HCT116 (cell line): ENCODE measurements at regions not wholly inside any gene's neighbourhood (a gene's known extent, or its start where the extent isn't known, plus 50 kb on each side); places are given as distances from the start of the nearest gene placed in this dataset.

Experiments used
- ATAC-seq: fragments of 200-7000 bp; cut with Tn5 transposase; 2 replicates; pipeline ENCODE4 v1.9.1; 2020; ENCODE audit warnings: mild to moderate bottlenecking, moderate library complexity
- BruUV-seq: library from RNA; stranded (reverse); fragments of 400-500 nt; replicated peaks from 2 replicates; lab custom pipeline; 2021; lab: Mats Ljungman, UMichigan
- CTCF ChIA-PET: fragments of 300-600 bp; sonication (Branson Sonifier 250); formaldehyde crosslinking; loops from one replicate; lab custom pipeline; 2021; ENCODE audit warnings: antibody characterized with exemption; lab: Charles Lee
- POLR2A ChIA-PET: fragments of 300-600, 350-600 bp; sonication (Branson Sonifier 250); formaldehyde crosslinking; loops from one replicate; lab custom pipeline; 2021; ENCODE audit warnings: antibody characterized with exemption; lab: Charles Lee
- RAD21 ChIA-PET, 2 experiments: fragments of 300-600 bp; sonication (Branson Sonifier 250); formaldehyde crosslinking; loops; one replicate each; lab custom pipeline; 2023; ENCODE audit warnings: low total read pairs in 2 of 2; ENCODE audit not compliant: uncharacterized antibody in 2 of 2, unreplicated experiment in 2 of 2, low non-redundant PET in 1 of 2; lab: Charles Lee
- DNase-seq: peaks from one replicate; pipeline ENCODE4 v3.0.0-alpha.2; 2010; ENCODE audit warnings: low read depth, low spot score
- H2AFZ ChIP-seq: fragments of 200-600 bp; shearing (Covaris generic), sonication (generic); 2 replicates; pipeline ENCODE4 v1.6.1; 2017; ENCODE audit warnings: low read depth, mixed run types, mixed read lengths, antibody characterized with exemption, low read length; ENCODE audit not compliant: poor library complexity, severe bottlenecking
- H3K27ac ChIP-seq: 2 replicates; pipeline ENCODE4 v1.5.1; 2012; ENCODE audit warnings: low read depth, low read length
- H3K27me3 ChIP-seq: fragments of 200-600 bp; sonication (generic); 2 replicates; pipeline ENCODE4 v1.6.1; 2016; ENCODE audit warnings: mixed run types, low read length, mixed read lengths; ENCODE audit not compliant: insufficient read depth
- H3K36me3 ChIP-seq, 2 experiments: fragments of 200-500 bp in 1 of 2; fragments of 200-600 bp in 1 of 2; sonication (Bioruptor generic) in 1 of 2; sonication (generic) in 1 of 2; 2 replicates each; pipeline versions ENCODE4 v1.5.1 to v1.6.1; 2014 to 2016; ENCODE audit warnings: low read length in 2 of 2, inconsistent platforms in 1 of 2, mixed read lengths in 1 of 2, mixed run types in 1 of 2; ENCODE audit not compliant: insufficient read depth in 2 of 2, control insufficient read depth in 1 of 2
- H3K4me1 ChIP-seq, 2 experiments: fragments of 200-600 bp in 1 of 2; sonication (generic) in 1 of 2; 2 replicates each; pipeline versions ENCODE4 v1.5.1 to v1.6.1; 2012 to 2017; ENCODE audit warnings: low read length in 2 of 2, inconsistent platforms in 1 of 2, mild to moderate bottlenecking in 1 of 2, mixed read lengths in 1 of 2, mixed run types in 1 of 2, moderate library complexity in 1 of 2; ENCODE audit not compliant: insufficient read depth in 2 of 2, control insufficient read depth in 1 of 2
- H3K4me2 ChIP-seq: fragments of 200-600 bp; sonication (generic); 2 replicates; pipeline ENCODE4 v1.6.1; 2017; ENCODE audit warnings: mixed run types, low read length, mixed read lengths
- H3K4me3 ChIP-seq, 2 experiments: fragments of 200-600 bp in 1 of 2; sonication (generic) in 1 of 2; replicated peaks in 1 of 2; 2 replicates each; pipeline ENCODE4 v1.5.1; 2011 to 2016; ENCODE audit warnings: low read length in 2 of 2, control low read depth in 1 of 2, low read depth in 1 of 2, mild to moderate bottlenecking in 1 of 2, mixed read lengths in 1 of 2, mixed run types in 1 of 2
- H3K79me2 ChIP-seq: fragments of 200-600 bp; sonication (generic); 2 replicates; pipeline ENCODE4 v1.6.1; 2017; ENCODE audit warnings: mild to moderate bottlenecking, mixed run types, low read length, moderate library complexity, mixed read lengths; ENCODE audit not compliant: insufficient read depth
- H3K9ac ChIP-seq: fragments of 200-600 bp; sonication (generic); 2 replicates; pipeline ENCODE4 v1.6.1; 2016; ENCODE audit warnings: low read length, mixed read lengths
- H3K9me2 ChIP-seq: fragments of 200-600 bp; sonication (generic), shearing (Covaris generic); 2 replicates; pipeline ENCODE4 v1.6.1; 2017; ENCODE audit warnings: mixed run types, mild to moderate bottlenecking, moderate library complexity; ENCODE audit not compliant: insufficient read depth
- H3K9me3 ChIP-seq, 2 experiments: fragments of 200-500 bp in 1 of 2; fragments of 200-600 bp in 1 of 2; sonication (Bioruptor generic) in 1 of 2; sonication (generic) in 1 of 2; 2 replicates each; pipeline ENCODE4 v1.6.1; 2014 to 2017; ENCODE audit warnings: low read length in 2 of 2, mixed read lengths in 2 of 2, inconsistent platforms in 1 of 2, low read depth in 1 of 2, mild to moderate bottlenecking in 1 of 2, mixed run types in 1 of 2, moderate library complexity in 1 of 2; ENCODE audit not compliant: control insufficient read depth in 1 of 2, insufficient read depth in 1 of 2
- H4K20me1 ChIP-seq: fragments of 200-600 bp; sonication (generic), shearing (Covaris generic); 2 replicates; pipeline ENCODE4 v1.6.1; 2017; ENCODE audit warnings: mixed run types, mild to moderate bottlenecking, moderate library complexity; ENCODE audit not compliant: insufficient read depth
- ATF3 ChIP-seq: IDR thresholded peaks from 2 replicates; pipeline ENCODE4 v1.6.1; 2012
- CEBPB ChIP-seq: IDR thresholded peaks from 2 replicates; pipeline ENCODE4 v1.6.1; 2012; ENCODE audit warnings: low read depth
- EGR1 ChIP-seq: IDR thresholded peaks from 2 replicates; pipeline ENCODE4 v1.6.1; 2012; ENCODE audit warnings: low read depth
- EZH2 ChIP-seq: fragments of 200-600 bp; sonication (generic); IDR thresholded peaks from 2 replicates; pipeline ENCODE4 v1.6.1; 2017; ENCODE audit warnings: antibody characterized with exemption, mixed run types
- EZH2phosphoT487 ChIP-seq: fragments of 200-600 bp; IDR thresholded peaks from 2 replicates; pipeline ENCODE4 v1.6.1; 2018; ENCODE audit warnings: antibody characterized with exemption, borderline replicate concordance
- JUND ChIP-seq: IDR thresholded peaks from 2 replicates; pipeline ENCODE4 v1.6.1; 2012
- MAX ChIP-seq: IDR thresholded peaks from 2 replicates; pipeline ENCODE4 v1.6.1; 2012
- POLR2AphosphoS5 ChIP-seq: IDR thresholded peaks from 2 replicates; pipeline ENCODE4 v1.6.1; 2011; ENCODE audit warnings: mild to moderate bottlenecking, low read depth, low read length, moderate library complexity
- RAD21 ChIP-seq: IDR thresholded peaks from 2 replicates; pipeline ENCODE4 v1.6.1; 2012; ENCODE audit warnings: low read depth, mild to moderate bottlenecking
- REST ChIP-seq: IDR thresholded peaks from 2 replicates; pipeline ENCODE4 v1.6.1; 2012; ENCODE audit warnings: low read depth
- SIN3A ChIP-seq: IDR thresholded peaks from 2 replicates; pipeline ENCODE4 v1.6.1; 2012; ENCODE audit warnings: low read depth
- YY1 ChIP-seq: IDR thresholded peaks from 2 replicates; pipeline ENCODE4 v1.6.1; 2011; ENCODE audit warnings: low read length, low read depth, moderate library complexity, mild to moderate bottlenecking; ENCODE audit not compliant: insufficient replicate concordance; ENCODE audit errors: extremely low read depth
- ZFX ChIP-seq: fragments of 450-650 bp; IDR thresholded peaks from 2 replicates; pipeline ENCODE4 v1.6.1; 2017
- ZNF274 ChIP-seq: fragments of 200-500 bp; sonication (Bioruptor generic); IDR thresholded peaks from 2 replicates; pipeline ENCODE4 v1.6.1; 2014; ENCODE audit warnings: mild to moderate bottlenecking, low read depth, low read length, inconsistent platforms
- intact Hi-C: fragments of 100-400 bp; cut with micrococcal nuclease; formaldehyde crosslinking; loops from 2 replicates; pipeline ENCODE4 v1.10.0; 2022
- TF ChIP-seq, protein P1 (sequence below), 3 experiments: fragments of 200-600 bp in 1 of 3; sonication (generic) in 1 of 3; IDR thresholded peaks in 2 of 3; conservative IDR thresholded peaks in 1 of 3; 2 replicates each; pipeline ENCODE4 v1.5.1; 2012 to 2017; ENCODE audit warnings: low read depth in 2 of 3, low read length in 2 of 3, antibody characterized with exemption in 1 of 3, borderline replicate concordance in 1 of 3, control low read depth in 1 of 3, mild to moderate bottlenecking in 1 of 3, mixed read lengths in 1 of 3, mixed run types in 1 of 3, moderate library complexity in 1 of 3; ENCODE audit not compliant: insufficient read depth in 1 of 3

DNA sequence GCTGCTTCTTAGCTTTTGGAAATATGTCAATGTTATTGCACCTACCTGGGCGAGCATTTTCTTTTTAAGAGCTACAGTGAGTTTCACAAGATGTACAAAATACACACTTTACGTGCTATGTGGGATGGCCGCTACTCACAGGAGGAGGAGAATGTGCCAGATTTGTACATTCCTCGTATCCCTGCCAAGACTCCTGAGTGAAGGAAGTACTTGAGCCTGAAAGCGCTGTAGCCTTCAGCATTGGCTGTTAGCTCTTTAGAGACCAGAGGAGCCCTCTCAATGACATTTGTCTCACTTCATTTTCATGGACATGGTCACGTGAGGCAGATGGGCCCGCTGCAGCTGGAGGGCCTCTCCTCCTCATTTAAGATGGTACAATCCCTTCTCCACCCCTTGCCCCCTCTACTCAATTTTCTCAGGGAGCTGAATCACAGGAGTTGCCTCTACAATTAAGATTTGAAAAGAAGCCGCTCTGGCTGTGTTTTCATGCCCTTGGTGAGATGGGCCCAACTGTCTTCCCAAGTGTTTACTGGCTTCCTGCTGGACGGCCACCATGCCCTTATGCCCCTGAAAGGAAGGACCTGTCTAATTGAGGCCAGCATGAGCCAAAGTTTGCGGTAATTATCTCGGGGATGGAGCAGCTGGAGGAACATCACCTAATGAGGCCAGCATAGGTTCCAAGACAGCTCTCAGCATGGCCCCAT is 442.6 kb downstream of the PRDM2 start:
- Histone ChIP-seq H3K9ac (no peak overlapping the region), H3K27ac (no peak overlapping the region), H4K20me1 (no peaks in the 10 kb centered on the region), H3K4me2 (no peak overlapping the region), H3K9me3 (no peaks in the 10 kb centered on the region), H3K79me2 (no peaks in the 10 kb centered on the region), H3K9me2 (no peaks in the 10 kb centered on the region), H3K4me1 (no peaks in the 10 kb centered on the region), H3K4me3 (no peak overlapping the region), H3K27me3 (peaks cover 11% of the 10 kb centered on the region), H2AFZ (no peak overlapping the region), H3K36me3 (no peaks in the 10 kb centered on the region)
- intact Hi-C loops, result no loop called here
- TF ChIP-seq YY1 (no peak), MAX (no peak), EGR1 (no peak), ZNF274 (no peak), SIN3A (no peak), JUND (no peak), ZFX (no peak), REST (no peak), ATF3 (no peak), RAD21 (no peak), EZH2 (no peak), EZH2phosphoT487 (no peak), CEBPB (no peak), POLR2AphosphoS5 (no peak)
- TF ChIP-seq, protein P1, sequence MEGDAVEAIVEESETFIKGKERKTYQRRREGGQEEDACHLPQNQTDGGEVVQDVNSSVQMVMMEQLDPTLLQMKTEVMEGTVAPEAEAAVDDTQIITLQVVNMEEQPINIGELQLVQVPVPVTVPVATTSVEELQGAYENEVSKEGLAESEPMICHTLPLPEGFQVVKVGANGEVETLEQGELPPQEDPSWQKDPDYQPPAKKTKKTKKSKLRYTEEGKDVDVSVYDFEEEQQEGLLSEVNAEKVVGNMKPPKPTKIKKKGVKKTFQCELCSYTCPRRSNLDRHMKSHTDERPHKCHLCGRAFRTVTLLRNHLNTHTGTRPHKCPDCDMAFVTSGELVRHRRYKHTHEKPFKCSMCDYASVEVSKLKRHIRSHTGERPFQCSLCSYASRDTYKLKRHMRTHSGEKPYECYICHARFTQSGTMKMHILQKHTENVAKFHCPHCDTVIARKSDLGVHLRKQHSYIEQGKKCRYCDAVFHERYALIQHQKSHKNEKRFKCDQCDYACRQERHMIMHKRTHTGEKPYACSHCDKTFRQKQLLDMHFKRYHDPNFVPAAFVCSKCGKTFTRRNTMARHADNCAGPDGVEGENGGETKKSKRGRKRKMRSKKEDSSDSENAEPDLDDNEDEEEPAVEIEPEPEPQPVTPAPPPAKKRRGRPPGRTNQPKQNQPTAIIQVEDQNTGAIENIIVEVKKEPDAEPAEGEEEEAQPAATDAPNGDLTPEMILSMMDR (IDR thresholded peaks at IDR 0.05 in 2 of 3, conservative IDR thresholded peaks at IDR 0.05 in 1 of 3; ENCODE audit: borderline replicate concordance in 1 of 3, insufficient read depth in 1 of 3, low read depth in 2 of 3, low read length in 2 of 3), result no peak
- BruUV-seq, result no TSS peak
- ChIA-PET CTCF (no interaction called here), RAD21 (no interaction called here), POLR2A (no interaction called here)
- DNase-seq (no peak), ATAC-seq (no peak)
